Activated naive CD4-positive, alpha-beta T cell treated with anti-CD3 and anti-CD28 coated beads, Interleukin-2, amount 50 U/mL, for 16 hours (primary cell): ENCODE measurements at regions not wholly inside any gene's neighbourhood (a gene's known extent, or its start where the extent isn't known, plus 50 kb on each side); places are given as distances from the start of the nearest gene placed in this dataset.

ENCODE experiments used
- DNase-seq: peaks from one replicate; pipeline ENCODE4 v3.0.0-alpha.2; 2020

GRCh38 chr20:1707588-1708449 lies 50.2 kb upstream of the SIRPG start:
- no peak for DNase-seq
